GM18502 (cell line): ENCODE measurements at regions not wholly inside any gene's neighbourhood (a gene's known extent, or its start where the extent isn't known, plus 50 kb on each side); places are given as distances from the start of the nearest gene placed in this dataset.
"Not testable (repeated sequence)": the region's sequence is repeated elsewhere in the genome, so short reads cannot be mapped to it uniquely, and the experiment has no call there.

Experiments
- ATAC-seq: cut with Tn5 transposase; IDR thresholded peaks from one replicate; pipeline ENCODE4 v1.9.1; 2021; ENCODE audit warnings: mild to moderate bottlenecking; ENCODE audit not compliant: unreplicated experiment, poor library complexity

GRCh38 chr20:24858500-24858899, 90.6 kb upstream of the CST7 start:
- ATAC-seq, result not testable (repeated sequence)

GRCh38 chr20:24859539-24859938, 89.5 kb upstream of the CST7 start:
- ATAC-seq, result no peak

- ATAC-seq, result no peak
These were observed 86.9 kb upstream of the CST7 start for GRCh38 chr20:24862186-24862585.

GRCh38 chr20:24862606-24863005, 86.5 kb upstream of the CST7 start:
- no peak for ATAC-seq

GRCh38 chr20:24863356-24863755, 85.7 kb upstream of the CST7 start:
- no peak for ATAC-seq

- ATAC-seq, result no peak
These were observed 83.1 kb upstream of the CST7 start for GRCh38 chr20:24866008-24866407.

GRCh38 chr20:24866742-24867141, 82.3 kb upstream of the CST7 start:
- ATAC-seq, result no peak

- ATAC-seq, result no peak
These were observed 81.5 kb upstream of the CST7 start for GRCh38 chr20:24867556-24867955.

GRCh38 chr20:24868396-24868927, 80.6 kb upstream of the CST7 start:
- no peak for ATAC-seq

- ATAC-seq, result no peak
These were observed 80.1 kb upstream of the CST7 start for GRCh38 chr20:24868959-24869358.

GRCh38 chr20:24870057-24870456, 79.0 kb upstream of the CST7 start:
- no peak for ATAC-seq

GRCh38 chr20:24870881-24871280, 78.2 kb upstream of the CST7 start:
- no peak for ATAC-seq

- no peak for ATAC-seq
These were observed 77.4 kb upstream of the CST7 start for GRCh38 chr20:24871480-24872213.

GRCh38 chr20:24872291-24873024, 76.6 kb upstream of the CST7 start:
- ATAC-seq, result peak; percentile 60

- peak; percentile 17 for ATAC-seq
These were observed 75.9 kb upstream of the CST7 start for GRCh38 chr20:24873025-24873620.

- no peak for ATAC-seq
These were observed 74.0 kb upstream of the CST7 start for GRCh38 chr20:24875078-24875477.

GRCh38 chr20:24877652-24878051, 71.4 kb upstream of the CST7 start:
- no peak for ATAC-seq

GRCh38 chr20:24878657-24879056, 70.4 kb upstream of the CST7 start:
- ATAC-seq, result no peak

- ATAC-seq, result no peak
These were observed 69.2 kb upstream of the CST7 start for GRCh38 chr20:24879875-24880274.

GRCh38 chr20:24880356-24880755, 68.7 kb upstream of the CST7 start:
- ATAC-seq, result no peak

- no peak for ATAC-seq
These were observed 58.8 kb upstream of the CST7 start for GRCh38 chr20:24890286-24890685.
